Adrenal gland (tissue), 9 donors: ENCODE measurements at regions not wholly inside any gene's neighbourhood (a gene's known extent, or its start where the extent isn't known, plus 50 kb on each side); places are given as distances from the start of the nearest gene placed in this dataset.
"Not testable (repeated sequence)": the region's sequence is repeated elsewhere in the genome, so short reads cannot be mapped to it uniquely, and the experiment has no call there.

Experiments
- DNase-seq, 7 donors: peaks; one replicate each; pipeline ENCODE4 v3.0.0-alpha.2; 2019 to 2020
- H3K27ac ChIP-seq, 5 donors: fragments of 200-600 bp; sonication (generic) in 4 of 5; 1 replicate in 3 of 5; 2 replicates in 2 of 5; pipeline versions ENCODE4 v1.5.1 to v1.8.0; 2016 to 2020; ENCODE audit warnings: mild to moderate bottlenecking in 1 of 5
- H3K27me3 ChIP-seq: fragments of 200-600 bp; 2 replicates; pipeline ENCODE4 v1.8.0; 2021
- H3K36me3 ChIP-seq, 2 donors: fragments of 200-600 bp; replicated peaks in 1 of 2; 1 replicate in 1 of 2; 2 replicates in 1 of 2; pipeline versions ENCODE4 v1.5.1 to v1.8.0; 2018 to 2022
- H3K4me1 ChIP-seq, 2 donors: fragments of 200-600 bp; replicated peaks in 1 of 2; 1 replicate in 1 of 2; 2 replicates in 1 of 2; pipeline versions ENCODE4 v1.5.1 to v1.8.0; 2018 to 2021
- H3K4me3 ChIP-seq, 4 donors: fragments of 200-600 bp; sonication (generic) in 3 of 4; one replicate each; pipeline ENCODE4 v1.5.1; 2016 to 2018
- H3K9me3 ChIP-seq, 3 donors: fragments of 200-600 bp; sonication (generic) in 1 of 3; replicated peaks in 1 of 3; 1 replicate in 2 of 3; 2 replicates in 1 of 3; pipeline versions ENCODE4 v1.5.1 to v1.8.0; 2016 to 2021
- POLR2A ChIP-seq, 2 donors: fragments of 450-650 bp; IDR thresholded peaks; one replicate each; pipeline ENCODE4 v1.6.1; 2017; ENCODE audit warnings: antibody characterized with exemption in 2 of 2, mild to moderate bottlenecking in 2 of 2, moderate library complexity in 1 of 2
- WGBS, 4 donors: extraction: QIAGEN DNeasy Blood & Tissue Kit in 2 of 4; methylation state at CpG; one replicate each; pipeline versions ENCODE4 v1.1.5 to v1.1.7; 2013 to 2017; 5-methylcytosine and 5-hydroxymethylcytosine counted together
- intact Hi-C, 2 donors: fragments of 100-400 bp; cut with DNase I; formaldehyde crosslinking; loops; one replicate each; pipeline versions ENCODE4 v1.14.1 to v1.15.0; 2022 to 2023
- TF ChIP-seq, protein P1 (sequence below), 6 experiments: fragments of 450-650 bp in 4 of 6; fragments of 200-600 bp in 2 of 6; sonication (generic) in 1 of 6; IDR thresholded peaks; 1 replicate in 5 of 6; 2 replicates in 1 of 6; pipeline versions ENCODE4 v1.5.1 to v1.8.0; 2016 to 2021; ENCODE audit warnings: antibody characterized with exemption in 6 of 6, mild to moderate bottlenecking in 2 of 6, moderate library complexity in 1 of 6
- donor health status: healthy with polysubstance abuse.
- donor health status: Bipolar disorder and iron deficiency.
- donor health status: DM: yes; HTN: yes; CAD: no.
- donor health status: DM: no; HTN: no; CAD: no.
- donor health status: DM: no; HTN: no; CAD: no.

GRCh38 chr5:9765419-9766140 lies 135.4 kb upstream of the TAS2R1 start:
- H3K4me1 ChIP-seq: no peaks in the 10 kb centered on the region
- no peak overlapping the region for H3K27ac ChIP-seq
- H3K36me3 ChIP-seq: no peaks in the 10 kb centered on the region
- no peaks in the 10 kb centered on the region for H3K27me3 ChIP-seq
- WGBS, 4 donors: 47 to 57% (median 56%) methylated on average over 4 of the region's 4 CpGs
- intact Hi-C loops: no loop called here
- H3K4me3 ChIP-seq: no peak overlapping the region
- DNase-seq: no peak
- no peaks in the 10 kb centered on the region for H3K9me3 ChIP-seq
- TF ChIP-seq POLR2A (IDR thresholded peaks at IDR 0.05): no peak
- TF ChIP-seq, protein P1, sequence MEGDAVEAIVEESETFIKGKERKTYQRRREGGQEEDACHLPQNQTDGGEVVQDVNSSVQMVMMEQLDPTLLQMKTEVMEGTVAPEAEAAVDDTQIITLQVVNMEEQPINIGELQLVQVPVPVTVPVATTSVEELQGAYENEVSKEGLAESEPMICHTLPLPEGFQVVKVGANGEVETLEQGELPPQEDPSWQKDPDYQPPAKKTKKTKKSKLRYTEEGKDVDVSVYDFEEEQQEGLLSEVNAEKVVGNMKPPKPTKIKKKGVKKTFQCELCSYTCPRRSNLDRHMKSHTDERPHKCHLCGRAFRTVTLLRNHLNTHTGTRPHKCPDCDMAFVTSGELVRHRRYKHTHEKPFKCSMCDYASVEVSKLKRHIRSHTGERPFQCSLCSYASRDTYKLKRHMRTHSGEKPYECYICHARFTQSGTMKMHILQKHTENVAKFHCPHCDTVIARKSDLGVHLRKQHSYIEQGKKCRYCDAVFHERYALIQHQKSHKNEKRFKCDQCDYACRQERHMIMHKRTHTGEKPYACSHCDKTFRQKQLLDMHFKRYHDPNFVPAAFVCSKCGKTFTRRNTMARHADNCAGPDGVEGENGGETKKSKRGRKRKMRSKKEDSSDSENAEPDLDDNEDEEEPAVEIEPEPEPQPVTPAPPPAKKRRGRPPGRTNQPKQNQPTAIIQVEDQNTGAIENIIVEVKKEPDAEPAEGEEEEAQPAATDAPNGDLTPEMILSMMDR (IDR thresholded peaks at IDR 0.05): no peak

DNA sequence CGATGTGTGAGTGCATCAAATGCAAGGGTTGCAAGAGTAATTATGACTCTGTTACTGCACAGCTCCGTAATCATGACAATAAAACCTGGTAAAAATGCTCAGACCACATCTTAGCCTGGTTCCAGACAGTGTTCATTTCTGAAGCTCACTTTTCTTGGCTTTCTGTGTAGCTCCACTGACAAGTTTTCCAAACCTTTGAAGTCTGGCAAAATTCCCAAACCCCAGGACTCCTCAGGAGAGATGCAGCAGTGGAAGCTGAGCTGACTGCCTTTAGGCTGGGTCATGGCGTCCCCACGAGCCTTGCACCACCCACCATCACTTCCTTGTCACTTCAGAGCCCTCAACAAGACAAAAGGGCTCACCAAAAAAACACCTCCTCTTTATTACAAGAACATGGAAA lies 131.6 kb upstream of the TAS2R1 start:
- intact Hi-C loops: no loop called here
- Histone ChIP-seq H3K4me1 (no peaks in the 10 kb centered on the region), H3K27me3 (no peaks in the 10 kb centered on the region), H3K4me3 (no peak overlapping the region), H3K9me3 (no peaks in the 10 kb centered on the region), H3K36me3 (no peaks in the 10 kb centered on the region), H3K27ac (no peak overlapping the region)
- no peak for TF ChIP-seq POLR2A (IDR thresholded peaks at IDR 0.05)
- TF ChIP-seq, protein P1 (IDR thresholded peaks at IDR 0.05): no peak
- no peak for DNase-seq
- 53 to 59% (median 56%) methylated on average over 4 of the region's 4 CpGs for WGBS, 4 donors

- H3K27me3 ChIP-seq, H3K9me3 ChIP-seq, intact Hi-C loops, H3K4me3 ChIP-seq, H3K4me1 ChIP-seq, H3K27ac ChIP-seq, H3K36me3 ChIP-seq, DNase-seq: not testable (repeated sequence)
- 93 to 95% (median 95%) methylated on average over 3 of the region's 5 CpGs for WGBS, 4 donors
Measured at GRCh38 chr5:9752670-9753069, 122.5 kb upstream of the TAS2R1 start.

- intact Hi-C loops: no loop called here
- no peak for TF ChIP-seq POLR2A (IDR thresholded peaks at IDR 0.05)
- TF ChIP-seq, protein P1 (IDR thresholded peaks at IDR 0.05): no peak
- Histone ChIP-seq H3K27ac (no peak overlapping the region), H3K4me3 (no peak overlapping the region), H3K36me3 (no peaks in the 10 kb centered on the region), H3K27me3 (no peaks in the 10 kb centered on the region), H3K9me3 (no peaks in the 10 kb centered on the region), H3K4me1 (no peaks in the 10 kb centered on the region)
- 78 to 88% (median 84%) methylated on average over 3 of the region's 3 CpGs for WGBS, 4 donors
- DNase-seq: no peak
Measured at GRCh38 chr5:9743507-9743906, 113.4 kb upstream of the TAS2R1 start.

GRCh38 chr5:9742848-9743247 lies 112.7 kb upstream of the TAS2R1 start:
- intact Hi-C loops: no loop called here
- no peak for TF ChIP-seq POLR2A (IDR thresholded peaks at IDR 0.05)
- TF ChIP-seq, protein P1 (IDR thresholded peaks at IDR 0.05): no peak
- Histone ChIP-seq H3K4me1 (no peaks in the 10 kb centered on the region), H3K27ac (no peak overlapping the region), H3K9me3 (no peaks in the 10 kb centered on the region), H3K27me3 (no peaks in the 10 kb centered on the region), H3K36me3 (no peaks in the 10 kb centered on the region), H3K4me3 (no peak overlapping the region)
- WGBS, 4 donors: 76 to 96% (median 86%) methylated on average over 1 of the region's 1 CpG
- no peak for DNase-seq
